ENCODE measurements at regions not wholly inside any gene's neighbourhood (a gene's known extent, or its start where the extent isn't known, plus 50 kb on each side); places are given as distances from the start of the nearest gene placed in this dataset.
A peak's percentile ranks its signal among the peaks of the same experiment; 100 is the strongest.

DNA sequence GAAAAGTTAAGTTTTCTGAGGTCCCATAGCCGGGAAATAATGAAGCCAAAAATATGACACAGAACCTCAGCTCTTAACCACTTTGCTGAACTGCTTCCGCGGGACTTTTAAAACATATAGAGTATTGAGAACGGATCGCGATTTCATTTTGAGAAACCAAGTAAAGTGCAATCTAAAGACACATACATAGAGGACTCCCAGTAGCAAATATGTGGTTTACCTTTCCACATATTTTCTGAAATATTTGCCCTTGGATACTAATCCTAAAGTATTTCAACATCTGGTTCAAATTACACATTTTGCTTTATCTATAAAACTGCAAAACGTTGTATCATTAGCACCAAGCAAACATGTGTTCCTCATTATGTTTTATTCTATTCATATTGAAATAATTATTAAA, 776.5 kb downstream of the ROBO2 start:
- TF ChIP-seq, protein P1, sequence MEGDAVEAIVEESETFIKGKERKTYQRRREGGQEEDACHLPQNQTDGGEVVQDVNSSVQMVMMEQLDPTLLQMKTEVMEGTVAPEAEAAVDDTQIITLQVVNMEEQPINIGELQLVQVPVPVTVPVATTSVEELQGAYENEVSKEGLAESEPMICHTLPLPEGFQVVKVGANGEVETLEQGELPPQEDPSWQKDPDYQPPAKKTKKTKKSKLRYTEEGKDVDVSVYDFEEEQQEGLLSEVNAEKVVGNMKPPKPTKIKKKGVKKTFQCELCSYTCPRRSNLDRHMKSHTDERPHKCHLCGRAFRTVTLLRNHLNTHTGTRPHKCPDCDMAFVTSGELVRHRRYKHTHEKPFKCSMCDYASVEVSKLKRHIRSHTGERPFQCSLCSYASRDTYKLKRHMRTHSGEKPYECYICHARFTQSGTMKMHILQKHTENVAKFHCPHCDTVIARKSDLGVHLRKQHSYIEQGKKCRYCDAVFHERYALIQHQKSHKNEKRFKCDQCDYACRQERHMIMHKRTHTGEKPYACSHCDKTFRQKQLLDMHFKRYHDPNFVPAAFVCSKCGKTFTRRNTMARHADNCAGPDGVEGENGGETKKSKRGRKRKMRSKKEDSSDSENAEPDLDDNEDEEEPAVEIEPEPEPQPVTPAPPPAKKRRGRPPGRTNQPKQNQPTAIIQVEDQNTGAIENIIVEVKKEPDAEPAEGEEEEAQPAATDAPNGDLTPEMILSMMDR (IDR thresholded peaks at IDR 0.05; ENCODE audit: insufficient read depth, low read length, poor library complexity, severe bottlenecking), result no peak
- H3K27me3 ChIP-seq (ENCODE audit: control insufficient read depth, insufficient read depth, low read length), result no peaks in the 10 kb centered on the region
- no peaks in the 10 kb centered on the region for H3K36me3 ChIP-seq (ENCODE audit: control insufficient read depth, insufficient read depth, low read length)
- no peak for DNase-seq (ENCODE audit: low read depth)
- no peak overlapping the region for H3K4me3 ChIP-seq (ENCODE audit: low read depth, low read length)

DNA sequence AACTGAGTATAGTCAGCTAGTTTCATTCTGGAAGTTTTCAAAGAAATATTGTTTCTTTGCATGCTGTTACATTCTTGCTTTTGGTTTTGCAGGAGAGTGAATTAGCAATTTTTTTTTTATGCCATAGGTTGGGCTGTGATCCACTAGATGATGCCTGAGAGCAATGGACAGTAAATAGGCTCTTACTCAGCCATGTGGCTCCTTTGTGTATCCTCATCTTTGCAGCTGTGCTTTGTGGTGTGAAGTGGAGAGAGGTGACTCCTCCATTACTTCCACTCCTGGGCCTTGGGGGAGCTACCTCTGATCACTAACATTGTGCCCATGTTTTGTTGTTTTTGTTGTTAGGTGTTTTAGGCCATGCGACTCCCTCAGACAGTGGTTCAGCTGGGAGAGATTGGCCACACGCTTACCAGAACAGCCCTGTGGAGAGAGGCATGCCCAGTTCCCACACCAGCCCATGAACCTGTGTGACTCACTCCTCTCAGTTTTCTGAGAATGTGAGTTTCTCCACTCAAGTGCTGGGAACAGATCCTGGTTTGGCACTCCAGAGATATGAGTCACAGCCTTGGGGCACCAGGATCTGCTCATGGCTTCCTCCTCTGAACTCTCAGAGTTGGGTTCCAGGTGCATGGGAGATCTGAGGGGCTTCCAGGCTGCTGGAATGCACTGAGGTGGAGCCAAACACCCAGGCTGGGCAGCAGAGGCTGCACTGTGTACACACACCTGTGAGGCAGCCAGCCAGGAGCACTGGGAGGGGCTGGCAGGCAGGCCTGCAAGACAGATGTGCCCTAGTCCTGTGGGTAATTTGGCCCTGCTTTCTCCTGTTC, 785.3 kb downstream of the ROBO2 start:
- TF ChIP-seq, protein P1 (IDR thresholded peaks at IDR 0.05; ENCODE audit: insufficient read depth, low read length, poor library complexity, severe bottlenecking), result no peak
- H3K27me3 ChIP-seq (ENCODE audit: control insufficient read depth, insufficient read depth, low read length), result no peaks in the 10 kb centered on the region
- H3K4me3 ChIP-seq (ENCODE audit: low read depth, low read length), result no peak overlapping the region
- H3K36me3 ChIP-seq (ENCODE audit: control insufficient read depth, insufficient read depth, low read length), result no peaks in the 10 kb centered on the region
- peak; percentile 98 for DNase-seq (ENCODE audit: low read depth)

DNA sequence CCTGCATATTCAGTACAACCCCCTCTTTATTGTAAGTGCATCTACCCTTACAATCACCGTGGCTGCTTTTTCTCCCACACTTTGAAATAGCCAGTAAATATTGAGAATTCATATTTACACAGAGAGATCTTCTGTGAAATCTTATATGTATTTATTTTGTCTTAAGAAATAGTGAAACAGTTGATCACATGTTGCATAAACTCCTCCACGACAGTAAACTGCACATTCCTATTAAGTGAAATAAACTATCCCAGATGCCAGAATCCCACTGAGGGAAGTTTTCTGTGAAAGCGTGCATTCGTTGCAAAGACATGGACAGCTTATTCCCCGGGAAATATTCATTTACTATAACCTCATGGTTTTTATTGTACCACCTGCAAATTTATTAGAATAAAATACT, 796.0 kb downstream of the ROBO2 start:
- no peak for DNase-seq (ENCODE audit: low read depth)
- Histone ChIP-seq H3K4me3 (ENCODE audit: low read depth, low read length) (no peak overlapping the region), H3K36me3 (ENCODE audit: control insufficient read depth, insufficient read depth, low read length) (no peaks in the 10 kb centered on the region), H3K27me3 (ENCODE audit: control insufficient read depth, insufficient read depth, low read length) (no peaks in the 10 kb centered on the region)
- TF ChIP-seq, protein P1 (IDR thresholded peaks at IDR 0.05; ENCODE audit: insufficient read depth, low read length, poor library complexity, severe bottlenecking), result no peak

DNA sequence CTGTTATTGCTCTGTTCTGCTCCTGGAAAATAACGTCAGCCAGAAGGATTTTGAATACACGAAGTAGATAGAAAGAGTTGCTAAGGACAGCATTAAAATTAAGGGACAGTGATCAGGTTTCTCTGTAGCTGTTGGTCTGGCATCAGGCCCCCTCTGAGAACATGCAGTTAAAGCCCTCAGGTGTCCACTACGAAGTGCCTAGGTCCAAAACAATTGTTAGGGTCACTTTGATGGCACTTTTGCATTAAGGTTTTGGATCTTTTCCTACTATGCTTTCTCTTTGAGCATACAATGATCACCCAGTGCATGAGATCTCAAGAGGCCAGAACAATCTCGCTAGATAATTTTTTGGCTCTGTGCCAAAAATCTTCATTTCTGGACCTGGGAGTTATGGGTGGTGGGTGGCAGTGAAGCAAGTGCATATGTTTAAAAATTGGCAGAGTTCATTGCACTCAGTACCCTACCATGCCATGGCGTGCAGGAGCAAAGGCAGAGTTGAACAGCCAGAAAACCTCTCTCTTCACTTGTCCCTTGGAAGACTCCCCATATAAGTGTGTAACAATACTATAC, 797.6 kb downstream of the ROBO2 start:
- no peak for DNase-seq (ENCODE audit: low read depth)
- H3K36me3 ChIP-seq (ENCODE audit: control insufficient read depth, insufficient read depth, low read length), result no peaks in the 10 kb centered on the region
- TF ChIP-seq, protein P1 (IDR thresholded peaks at IDR 0.05; ENCODE audit: insufficient read depth, low read length, poor library complexity, severe bottlenecking), result no peak

DNA sequence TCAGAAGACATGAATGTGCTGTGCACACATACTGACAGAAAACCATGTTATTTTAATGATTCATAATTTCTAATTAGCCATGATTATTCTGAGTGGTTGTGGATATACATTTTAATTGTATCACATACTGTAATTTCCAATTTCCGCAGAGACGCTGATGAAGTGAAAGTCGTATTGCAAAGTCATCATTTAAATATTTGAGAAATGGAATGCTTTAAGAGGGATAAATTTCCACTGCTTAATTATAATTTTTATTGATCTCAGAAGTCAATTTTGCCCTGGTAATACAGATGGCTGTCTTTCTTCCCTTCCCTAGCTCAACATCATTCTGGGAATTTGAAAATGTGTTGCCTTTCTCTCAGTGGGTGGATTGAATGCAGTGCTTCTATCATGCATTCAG, 819.3 kb downstream of the ROBO2 start:
- H3K27me3 ChIP-seq (ENCODE audit: control insufficient read depth, insufficient read depth, low read length), result no peaks in the 10 kb centered on the region
- no peak for DNase-seq (ENCODE audit: low read depth)
- H3K4me3 ChIP-seq (ENCODE audit: low read depth, low read length), result no peak overlapping the region
- TF ChIP-seq, protein P1 (IDR thresholded peaks at IDR 0.05; ENCODE audit: insufficient read depth, low read length, poor library complexity, severe bottlenecking), result no peak
- no peaks in the 10 kb centered on the region for H3K36me3 ChIP-seq (ENCODE audit: control insufficient read depth, insufficient read depth, low read length)

More for the DNA sequence above, 797.6 kb downstream of the ROBO2 start:
- no peaks in the 10 kb centered on the region for H3K27me3 ChIP-seq (ENCODE audit: control insufficient read depth, insufficient read depth, low read length)
- no peak overlapping the region for H3K4me3 ChIP-seq (ENCODE audit: low read depth, low read length)

Data from kidney epithelial cell (primary cell).